H1 (cell line): ENCODE measurements at regions not wholly inside any gene's neighbourhood (a gene's known extent, or its start where the extent isn't known, plus 50 kb on each side); places are given as distances from the start of the nearest gene placed in this dataset.

Source experiments
- CTCF ChIA-PET: fragments of 300-600 bp; sonication (Branson Sonifier 250); formaldehyde crosslinking; loops from one replicate; lab custom pipeline; 2021; ENCODE audit not compliant: partially characterized antibody; lab: Charles Lee
- POLR2A ChIA-PET: fragments of 300-600 bp; sonication (Branson Sonifier 250); formaldehyde crosslinking; loops from one replicate; lab custom pipeline; 2021; ENCODE audit warnings: inconsistent platforms; ENCODE audit not compliant: partially characterized antibody; lab: Charles Lee
- DNase-seq, 2 experiments: peaks; one replicate each; pipeline versions ENCODE4 v3.0.0 to v3.0.0-alpha.2; 2010 to 2022; ENCODE audit warnings: low spot score in 2 of 2, low read depth in 1 of 2, mixed read lengths in 1 of 2
- FAIRE-seq: peaks from 2 replicates; lab custom pipeline; 2011; peaks lifted over from hg19 to GRCh38; lab: Jason Lieb, UNC
- H2AFZ ChIP-seq: 2 replicates; pipeline ENCODE4 v1.8.1; 2012; ENCODE audit warnings: low read length, inconsistent platforms
- H2AK5ac ChIP-seq: 2 replicates; pipeline ENCODE4 v1.6.1; 2013; ENCODE audit warnings: low read depth, low read length
- H2BK120ac ChIP-seq: replicated peaks from 2 replicates; pipeline ENCODE3; 2013; ENCODE audit warnings: low read depth, low read length, inconsistent platforms
- H2BK12ac ChIP-seq: 2 replicates; pipeline ENCODE4 v1.6.1; 2013; ENCODE audit warnings: low read depth, low read length
- H2BK15ac ChIP-seq: 2 replicates; pipeline ENCODE4 v1.6.1; 2013; ENCODE audit warnings: low read length
- H2BK20ac ChIP-seq: 2 replicates; pipeline ENCODE4 v1.6.1; 2013; ENCODE audit warnings: low read length
- H2BK5ac ChIP-seq: 2 replicates; pipeline ENCODE4 v1.6.1; 2013; ENCODE audit warnings: low read depth, low read length
- H3K14ac ChIP-seq: 2 replicates; pipeline ENCODE4 v1.6.1; 2013; ENCODE audit warnings: inconsistent platforms; ENCODE audit not compliant: insufficient read length
- H3K18ac ChIP-seq: 2 replicates; pipeline ENCODE4 v1.6.1; 2013; ENCODE audit warnings: low read length; ENCODE audit errors: extremely low read depth
- H3K23ac ChIP-seq: 2 replicates; pipeline ENCODE4 v1.6.1; 2013; ENCODE audit warnings: inconsistent platforms; ENCODE audit not compliant: insufficient read length
- H3K23me2 ChIP-seq: 2 replicates; pipeline ENCODE4 v1.6.1; 2013; ENCODE audit warnings: low read depth, low read length
- H3K27ac ChIP-seq: 2 replicates; pipeline ENCODE4 v1.6.1; 2011; ENCODE audit warnings: low read depth, low read length, inconsistent platforms
- H3K27me3 ChIP-seq, 4 experiments: replicated peaks in 1 of 4; 1 replicate in 1 of 4; 2 replicates in 3 of 4; pipeline versions ENCODE4 v1.6.1 to v1.8.1; 2011 to 2013; ENCODE audit warnings: low read length in 3 of 4, mild to moderate bottlenecking in 3 of 4, inconsistent platforms in 2 of 4, mixed read lengths in 2 of 4, moderate library complexity in 1 of 4; ENCODE audit not compliant: control insufficient read depth in 3 of 4, insufficient read depth in 3 of 4; ENCODE audit errors: extremely low read depth in 1 of 4
- H3K36me3 ChIP-seq, 4 experiments: 2 replicates each; pipeline versions ENCODE4 v1.6.1 to v1.8.1; 2011 to 2013; ENCODE audit warnings: mild to moderate bottlenecking in 4 of 4, low read length in 3 of 4, moderate library complexity in 2 of 4, control low read depth in 1 of 4, inconsistent platforms in 1 of 4; ENCODE audit not compliant: insufficient read depth in 4 of 4, control insufficient read depth in 2 of 4
- H3K4ac ChIP-seq: replicated peaks from 2 replicates; pipeline ENCODE3; 2013; ENCODE audit warnings: low read length, low read depth, mixed read lengths, inconsistent platforms; ENCODE audit not compliant: insufficient read length
- H3K4me1 ChIP-seq, 4 experiments: replicated peaks in 1 of 4; 1 replicate in 1 of 4; 2 replicates in 3 of 4; pipeline versions ENCODE4 v1.6.1 to v1.8.1; 2011 to 2013; ENCODE audit warnings: low read length in 3 of 4, inconsistent platforms in 2 of 4, mixed read lengths in 1 of 4; ENCODE audit not compliant: insufficient read depth in 4 of 4, control insufficient read depth in 3 of 4
- H3K4me2 ChIP-seq, 2 experiments: 2 replicates each; pipeline versions ENCODE4 v1.6.1 to v1.8.1; 2011 to 2013; ENCODE audit warnings: low read depth in 2 of 2, low read length in 2 of 2, control low read depth in 1 of 2, inconsistent platforms in 1 of 2, mild to moderate bottlenecking in 1 of 2; ENCODE audit not compliant: insufficient read depth in 1 of 2
- H3K4me3 ChIP-seq, 4 experiments: fragments of 200-600, 300-600 bp in 1 of 4; sonication (generic), shearing (Covaris generic), sonication (Bioruptor Twin) in 1 of 4; 2 replicates each; pipeline versions ENCODE4 v1.5.1 to v1.8.1; 2011 to 2016; ENCODE audit warnings: low read length in 4 of 4, low read depth in 3 of 4, control low read depth in 2 of 4, inconsistent platforms in 2 of 4, mild to moderate bottlenecking in 2 of 4, mixed read lengths in 1 of 4, moderate library complexity in 1 of 4; ENCODE audit not compliant: insufficient read depth in 2 of 4; ENCODE audit errors: extremely low read depth in 1 of 4
- H3K56ac ChIP-seq: replicated peaks from 2 replicates; pipeline ENCODE3; 2013; ENCODE audit warnings: low read depth, mild to moderate bottlenecking, mixed read lengths, low read length, inconsistent platforms; ENCODE audit not compliant: insufficient read length
- H3K79me1 ChIP-seq: 2 replicates; pipeline ENCODE4 v1.6.1; 2013; ENCODE audit warnings: low read depth, low read length, control low read depth
- H3K79me2 ChIP-seq, 2 experiments: 2 replicates each; pipeline versions ENCODE4 v1.6.1 to v1.8.1; 2012 to 2013; ENCODE audit warnings: low read length in 2 of 2, mild to moderate bottlenecking in 2 of 2, inconsistent platforms in 1 of 2; ENCODE audit not compliant: insufficient read depth in 2 of 2, control insufficient read depth in 1 of 2
- H3K9ac ChIP-seq, 4 experiments: replicated peaks in 1 of 4; 1 replicate in 1 of 4; 2 replicates in 3 of 4; pipeline versions ENCODE4 v1.6.1 to v1.8.1; 2011 to 2013; ENCODE audit warnings: low read depth in 3 of 4, low read length in 3 of 4, control low read depth in 2 of 4, mild to moderate bottlenecking in 2 of 4, moderate library complexity in 2 of 4, inconsistent platforms in 1 of 4; ENCODE audit errors: extremely low read depth in 1 of 4
- H3K9me3 ChIP-seq, 2 experiments: 2 replicates each; pipeline versions ENCODE4 v1.6.1 to v1.8.1; 2012 to 2013; ENCODE audit warnings: mild to moderate bottlenecking in 2 of 2, moderate library complexity in 2 of 2, control low read depth in 1 of 2, inconsistent platforms in 1 of 2, low read depth in 1 of 2, low read length in 1 of 2, mixed read lengths in 1 of 2; ENCODE audit not compliant: insufficient read depth in 2 of 2
- H4K20me1 ChIP-seq, 2 experiments: replicated peaks in 1 of 2; 2 replicates each; pipeline versions ENCODE3 to v1.8.1; 2011 to 2013; ENCODE audit warnings: inconsistent platforms in 2 of 2, low read length in 2 of 2, mild to moderate bottlenecking in 1 of 2; ENCODE audit not compliant: insufficient read depth in 2 of 2, control insufficient read depth in 1 of 2
- H4K5ac ChIP-seq: 2 replicates; pipeline ENCODE4 v1.6.1; 2013; ENCODE audit warnings: low read length, low read depth, mixed read lengths, inconsistent platforms; ENCODE audit not compliant: insufficient read length
- H4K8ac ChIP-seq: 2 replicates; pipeline ENCODE4 v1.8.0; 2013; ENCODE audit warnings: mild to moderate bottlenecking, moderate library complexity, low read length, inconsistent platforms; ENCODE audit not compliant: insufficient read depth; ENCODE audit errors: extremely low read depth
- H4K91ac ChIP-seq: replicated peaks from 2 replicates; pipeline ENCODE3; 2013; ENCODE audit warnings: low read length, mixed read lengths, inconsistent platforms; ENCODE audit not compliant: insufficient read length
- CTBP2 ChIP-seq: IDR thresholded peaks from 2 replicates; pipeline ENCODE4 v1.7.0; 2011; ENCODE audit warnings: borderline replicate concordance, mild to moderate bottlenecking, moderate library complexity, mixed read lengths, low read length; ENCODE audit not compliant: insufficient read depth, insufficient read length
- EGR1 ChIP-seq: IDR thresholded peaks from 2 replicates; pipeline ENCODE4 v1.6.1; 2011; ENCODE audit warnings: low read depth, low read length, borderline replicate concordance
- GABPA ChIP-seq: IDR thresholded peaks from 2 replicates; pipeline ENCODE4 v1.6.1; 2011; ENCODE audit warnings: mild to moderate bottlenecking, low read length, moderate library complexity, borderline replicate concordance; ENCODE audit not compliant: insufficient read depth
- HDAC2 ChIP-seq, 2 experiments: fragments of 300-600 bp in 1 of 2; sonication (generic) in 1 of 2; IDR thresholded peaks; 2 replicates each; pipeline ENCODE4 v1.6.1; 2011 to 2012; ENCODE audit warnings: low read depth in 2 of 2, low read length in 2 of 2, mild to moderate bottlenecking in 2 of 2, moderate library complexity in 2 of 2, borderline replicate concordance in 1 of 2, inconsistent platforms in 1 of 2
- HDAC6 ChIP-seq: IDR thresholded peaks from one replicate; pipeline ENCODE4 v1.7.1; 2012; ENCODE audit warnings: low read depth, mild to moderate bottlenecking, inconsistent platforms, low read length, moderate library complexity
- JUND ChIP-seq: IDR thresholded peaks from 2 replicates; pipeline ENCODE4 v1.6.1; 2011; ENCODE audit warnings: mild to moderate bottlenecking, improper control_type of control experiment, low read length
- KDM4A ChIP-seq: IDR thresholded peaks from one replicate; pipeline ENCODE4 v1.7.1; 2012; ENCODE audit warnings: low read depth, mild to moderate bottlenecking, moderate library complexity, low read length, inconsistent platforms; ENCODE audit not compliant: severe bottlenecking
- KDM5A ChIP-seq: fragments of 200-600 bp; IDR thresholded peaks from 2 replicates; pipeline ENCODE4 v1.7.1; 2012; ENCODE audit warnings: mild to moderate bottlenecking, low read length, inconsistent platforms, mixed read lengths
- RFX5 ChIP-seq: IDR thresholded peaks from 2 replicates; pipeline ENCODE4 v1.6.1; 2011; ENCODE audit warnings: low read depth, low read length, improper control_type of control experiment, borderline replicate concordance
- RNF2 ChIP-seq: fragments of 200-900, 300-1000 bp; sonication (generic); IDR thresholded peaks from 2 replicates; pipeline ENCODE4 v1.7.1; 2016; ENCODE audit warnings: borderline replicate concordance, low read depth, mild to moderate bottlenecking, antibody characterized with exemption, low read length; ENCODE audit not compliant: poor library complexity, severe bottlenecking; ENCODE audit errors: missing control alignments
- SIRT6 ChIP-seq: IDR thresholded peaks from one replicate; pipeline ENCODE4 v1.7.1; 2012; ENCODE audit warnings: low read length, inconsistent platforms
- SP1 ChIP-seq: IDR thresholded peaks from 2 replicates; pipeline ENCODE4 v1.6.1; 2011; ENCODE audit warnings: low read depth, low read length
- SP4 ChIP-seq: IDR thresholded peaks from 2 replicates; pipeline ENCODE4 v1.6.1; 2012; ENCODE audit warnings: low read length, inconsistent platforms
- TAF1 ChIP-seq: IDR thresholded peaks from 2 replicates; pipeline ENCODE4 v1.6.1; 2011; ENCODE audit warnings: mild to moderate bottlenecking, low read depth, low read length
- WGBS, 2 experiments: shearing (Covaris generic) in 1 of 2; methylation state at CpG; one replicate each; pipeline versions ENCODE4 v1.1.6 to v1.1.7; 2013 to 2015; ENCODE audit warnings: low lambda C conversion rate in 2 of 2, mixed read lengths in 2 of 2, inconsistent platforms in 1 of 2, low coverage in 1 of 2, missing lambda C conversion rate in 1 of 2; ENCODE audit not compliant: insufficient replicate concordance in 2 of 2, insufficient coverage in 1 of 2, insufficient read length in 1 of 2; ENCODE audit errors: extremely low coverage in 1 of 2, missing lambda C conversion rate in 1 of 2; 5-methylcytosine and 5-hydroxymethylcytosine counted together

DNA sequence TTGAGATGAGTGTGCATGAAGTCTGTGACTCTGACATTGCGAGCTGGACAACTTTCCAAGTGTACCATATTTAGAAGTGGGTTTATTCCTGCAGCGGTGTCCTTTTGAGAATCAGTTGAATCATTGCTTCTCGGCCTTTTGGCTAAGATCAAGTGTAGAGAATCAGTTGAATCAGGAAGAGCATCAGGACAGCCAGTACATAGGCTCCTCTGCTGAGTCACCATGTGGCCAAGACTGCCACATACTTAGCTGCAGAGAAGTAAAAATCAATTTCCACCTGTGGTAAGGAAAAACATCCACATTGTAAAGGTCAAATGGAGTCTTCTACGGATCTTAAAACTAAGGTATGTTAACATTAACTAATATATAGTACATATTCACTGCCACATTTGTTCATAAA is 428.4 kb upstream of the MARCKS start:
- Histone ChIP-seq H4K91ac (no peak overlapping the region), H2AK5ac (no peak overlapping the region), H3K79me1 (no peaks in the 10 kb centered on the region), H3K23me2 (no peaks in the 10 kb centered on the region), H4K5ac (no peak overlapping the region), H2BK12ac (no peak overlapping the region), H3K18ac (no peak overlapping the region), H3K9me3 (no peaks in the 10 kb centered on the region), H3K23ac (no peak overlapping the region), H3K27ac (no peak overlapping the region), H3K36me3 (no peaks in the 10 kb centered on the region), H3K4ac (no peak overlapping the region), H2BK120ac (no peak overlapping the region), H2BK15ac (no peak overlapping the region), H3K4me1 (no peaks in the 10 kb centered on the region), H2BK20ac (no peak overlapping the region), H2BK5ac (no peak overlapping the region), H3K14ac (no peak overlapping the region), H3K4me2 (no peak overlapping the region), H3K79me2 (no peaks in the 10 kb centered on the region), H3K9ac (no peak overlapping the region), H4K8ac (no peak overlapping the region), H4K20me1 (no peaks in the 10 kb centered on the region), H2AFZ (no peak overlapping the region), H3K27me3 (peaks cover 0 to 1% (median 0%) of the 10 kb centered on the region in 4 experiments; a peak in 1 of 7 replicates), H3K56ac (no peak overlapping the region), H3K4me3 (no peak overlapping the region)
- FAIRE-seq (no peak), DNase-seq (no peak)
- POLR2A ChIA-PET = no interaction called here
- CTCF ChIA-PET = no interaction called here
- 92% methylated on average over 4 of the region's 4 CpGs; no CpG with 5 or more reads in 1 of the 2 experiments for WGBS, 2 experiments
- no peak for TF ChIP-seq SP1
- TF ChIP-seq RNF2 = no peak
- TF ChIP-seq CTBP2 = no peak
- no peak for TF ChIP-seq KDM5A
- no peak for TF ChIP-seq RFX5
- no peak for TF ChIP-seq SP4
- no peak for TF ChIP-seq EGR1
- TF ChIP-seq JUND = no peak
- TF ChIP-seq HDAC6 = no peak
- no peak for TF ChIP-seq HDAC2 (IDR thresholded peaks at IDR 0.05; ENCODE audit: borderline replicate concordance in 1 of 2, low read depth in 2 of 2, low read length in 2 of 2)
- TF ChIP-seq SIRT6 = no peak
- TF ChIP-seq GABPA = no peak
- no peak for TF ChIP-seq TAF1
- no peak for TF ChIP-seq KDM4A
